Transverse colon (tissue), 4 donors: ENCODE measurements at regions not wholly inside any gene's neighbourhood (a gene's known extent, or its start where the extent isn't known, plus 50 kb on each side); places are given as distances from the start of the nearest gene placed in this dataset.

ENCODE experiments used
- DNase-seq: peaks from one replicate; pipeline ENCODE4 v3.0.0-alpha.2; 2019
- H3K27ac ChIP-seq, 4 donors: fragments of 200-600 bp; sonication (generic); 2 replicates each; pipeline ENCODE4 v1.5.1; 2016 to 2018; ENCODE audit warnings: inconsistent platforms in 4 of 4
- H3K27me3 ChIP-seq: fragments of 200-600 bp; sonication (generic); 2 replicates; pipeline ENCODE4 v1.5.1; 2017; ENCODE audit warnings: inconsistent platforms
- H3K36me3 ChIP-seq, 4 donors: fragments of 200-600 bp; sonication (generic); 2 replicates each; pipeline ENCODE4 v1.5.1; 2017 to 2019; ENCODE audit warnings: inconsistent platforms in 4 of 4
- H3K4me1 ChIP-seq, 4 donors: fragments of 200-600 bp; sonication (generic); 2 replicates each; pipeline ENCODE4 v1.5.1; 2017 to 2020; ENCODE audit warnings: inconsistent platforms in 4 of 4
- H3K4me3 ChIP-seq, 4 donors: fragments of 200-600 bp; sonication (generic); 1 replicate in 1 of 4; 2 replicates in 3 of 4; pipeline versions ENCODE4 v1.5.1 to v1.6.1; 2017 to 2019; ENCODE audit warnings: inconsistent platforms in 4 of 4
- H3K9me3 ChIP-seq, 2 donors: fragments of 200-600 bp; sonication (generic); 2 replicates each; pipeline ENCODE4 v1.5.1; 2017 to 2019; ENCODE audit warnings: inconsistent platforms in 2 of 2
- CTCF ChIP-seq, 5 experiments: fragments of 200-600 bp in 3 of 5; fragments of 450-650 bp in 2 of 5; sonication (generic) in 3 of 5; IDR thresholded peaks; 1 replicate in 2 of 5; 2 replicates in 3 of 5; pipeline ENCODE4 v1.5.1; 2016 to 2017; ENCODE audit warnings: antibody characterized with exemption in 5 of 5, inconsistent platforms in 3 of 5, mild to moderate bottlenecking in 2 of 5, moderate library complexity in 1 of 5
- EP300 ChIP-seq: sonication (generic); formaldehyde crosslinking; IDR thresholded peaks from one replicate; pipeline ENCODE4 v1.6.1; 2017; ENCODE audit warnings: antibody characterized with exemption, low read depth
- POLR2A ChIP-seq: fragments of 450-650 bp; IDR thresholded peaks from one replicate; pipeline ENCODE4 v1.6.1; 2016; ENCODE audit warnings: antibody characterized with exemption, mild to moderate bottlenecking, moderate library complexity
- POLR2AphosphoS5 ChIP-seq, 3 donors: sonication (generic); formaldehyde crosslinking; IDR thresholded peaks; one replicate each; pipeline ENCODE4 v1.6.1; 2016; ENCODE audit warnings: antibody characterized with exemption in 3 of 3
- WGBS, 2 donors: methylation state at CpG; one replicate each; pipeline ENCODE4 v1.1.5; 2018; ENCODE audit warnings: low coverage in 1 of 2; 5-methylcytosine and 5-hydroxymethylcytosine counted together
- in situ Hi-C, 4 donors: fragments of 200-750 bp; cut with MboI; loops; one replicate each; pipeline versions ENCODE4 v1.15.0 to v1.15.1; 2017; ENCODE audit warnings: low sequenced_read_pairs in 3 of 4, low pct_ligation_motif_present in 1 of 4, low pct_unique_long_range_greater_than_20kb in 1 of 4
- intact Hi-C: fragments of 100-400 bp; cut with DNase I; formaldehyde crosslinking; loops from one replicate; pipeline ENCODE4 v1.15.1; 2023; ENCODE audit warnings: low total_unique reads

- no peaks in the 10 kb centered on the region for H3K4me1 ChIP-seq
- WGBS, 2 donors: 16 to 48% methylated on average over 5 to 28 of the region's 28 CpGs
- no peak for DNase-seq
- no peak overlapping the region for H3K27ac ChIP-seq
- no peak overlapping the region for H3K4me3 ChIP-seq
- peaks cover 71% of the 10 kb centered on the region for H3K27me3 ChIP-seq
- intact Hi-C loops (no loop called here), in situ Hi-C loops (no loop called here)
- no peaks in the 10 kb centered on the region for H3K9me3 ChIP-seq
- no peaks in the 10 kb centered on the region for H3K36me3 ChIP-seq
- TF ChIP-seq EP300 (no peak), POLR2A (no peak), POLR2AphosphoS5 (IDR thresholded peaks at IDR 0.05) (no peak), CTCF (IDR thresholded peaks at IDR 0.05) (no peak)
Measured at GRCh38 chr16:86732621-86733295, 154.4 kb downstream of the FOXL1 start.

DNA sequence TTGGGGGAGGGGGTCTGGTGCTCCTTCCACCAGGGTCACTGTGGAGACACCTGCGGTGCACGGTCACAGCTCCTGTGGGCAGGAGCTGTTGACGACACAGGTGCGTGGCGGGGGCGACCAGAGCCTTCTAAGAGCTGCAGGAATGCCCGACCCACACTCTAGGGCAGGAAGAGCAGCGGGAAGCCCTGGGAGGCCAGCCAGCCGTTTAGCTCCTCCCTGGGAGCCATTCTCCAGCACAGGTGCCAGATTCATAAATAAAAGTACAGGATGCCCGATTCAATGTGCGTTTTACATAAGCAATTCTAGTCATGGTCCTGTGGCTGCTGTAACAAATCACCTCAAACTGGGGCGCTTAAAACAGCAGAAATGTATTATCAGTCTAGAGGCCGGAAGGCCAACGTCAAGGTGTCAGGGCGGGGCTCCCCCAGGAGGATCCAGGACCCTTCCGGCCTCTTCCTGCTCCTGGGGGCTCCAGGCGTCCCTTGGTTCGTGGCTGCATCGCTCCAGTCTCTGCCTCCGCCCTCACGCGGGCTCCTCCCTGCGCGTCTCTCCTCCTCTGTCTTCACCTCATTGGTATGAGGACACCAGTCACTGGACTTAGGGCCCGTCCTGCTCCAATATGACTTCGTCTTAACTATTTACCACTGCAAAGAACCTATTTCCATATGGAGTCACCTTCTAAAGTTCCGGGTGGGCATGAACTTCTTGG lies 155.4 kb downstream of the FOXL1 start:
- Histone ChIP-seq H3K27ac (no peak overlapping the region), H3K36me3 (no peaks in the 10 kb centered on the region), H3K9me3 (no peaks in the 10 kb centered on the region), H3K4me1 (no peaks in the 10 kb centered on the region), H3K4me3 (no peak overlapping the region), H3K27me3 (peaks cover 69% of the 10 kb centered on the region)
- TF ChIP-seq POLR2AphosphoS5 (IDR thresholded peaks at IDR 0.05) (no peak), POLR2A (no peak), CTCF (IDR thresholded peaks at IDR 0.05) (no peak), EP300 (no peak)
- 56 to 62% methylated on average over 11 to 27 of the region's 27 CpGs for WGBS, 2 donors
- in situ Hi-C loops: no loop called here
- intact Hi-C loops: no loop called here
- no peak for DNase-seq

- TF ChIP-seq CTCF (IDR thresholded peaks at IDR 0.05) (no peak), POLR2AphosphoS5 (IDR thresholded peaks at IDR 0.05) (no peak), EP300 (no peak), POLR2A (no peak)
- no peak for DNase-seq
- intact Hi-C loops: no loop called here
- Histone ChIP-seq H3K4me3 (no peak overlapping the region), H3K36me3 (no peaks in the 10 kb centered on the region), H3K27ac (no peak overlapping the region), H3K27me3 (peaks cover 65% of the 10 kb centered on the region), H3K9me3 (no peaks in the 10 kb centered on the region), H3K4me1 (no peaks in the 10 kb centered on the region)
- WGBS, 2 donors: 66% methylated on average over 13 to 24 of the region's 24 CpGs
- in situ Hi-C loops: no loop called here
Measured at GRCh38 chr16:86734543-86735460, 156.5 kb downstream of the FOXL1 start.

DNA sequence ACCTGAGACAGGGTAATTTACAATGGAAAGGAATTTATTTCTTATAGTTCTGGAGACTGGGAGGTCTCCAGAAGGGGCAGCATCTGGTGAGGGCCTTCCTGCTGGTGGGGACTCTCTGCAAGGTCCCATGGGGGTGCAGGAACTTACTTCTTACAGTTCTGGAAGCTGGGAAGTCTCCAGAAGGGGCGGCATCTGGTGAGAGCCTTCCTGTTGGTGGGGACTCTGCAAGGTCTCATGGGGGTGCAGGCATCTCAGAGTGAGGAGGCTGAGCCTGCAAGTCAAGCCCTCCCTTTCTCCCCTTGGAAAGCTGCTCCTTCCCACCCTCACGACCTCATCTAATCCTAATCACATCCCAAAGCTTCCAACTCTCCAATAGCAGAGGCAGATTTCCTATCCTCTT lies 157.4 kb downstream of the FOXL1 start:
- no peak for DNase-seq
- no peak for TF ChIP-seq CTCF (IDR thresholded peaks at IDR 0.05)
- TF ChIP-seq EP300: no peak
- no peak for TF ChIP-seq POLR2AphosphoS5 (IDR thresholded peaks at IDR 0.05)
- no peak for TF ChIP-seq POLR2A
- in situ Hi-C loops: no loop called here
- intact Hi-C loops: no loop called here
- H3K36me3 ChIP-seq: no peaks in the 10 kb centered on the region
- WGBS, 2 donors: 29 to 71% methylated on average over 1 to 2 of the region's 2 CpGs
- H3K9me3 ChIP-seq: no peaks in the 10 kb centered on the region
- no peak overlapping the region for H3K27ac ChIP-seq
- peaks cover 65% of the 10 kb centered on the region for H3K27me3 ChIP-seq
- no peak overlapping the region for H3K4me3 ChIP-seq
- H3K4me1 ChIP-seq: peaks cover 0 to under 1% (median 0%) of the 10 kb centered on the region in 4 donors
